ENCODE measurements at regions not wholly inside any gene's neighbourhood (a gene's known extent, or its start where the extent isn't known, plus 50 kb on each side); places are given as distances from the start of the nearest gene placed in this dataset.

- WGBS, 2 donors, result 26 to 67% methylated on average over 4 of the region's 4 CpGs
- Histone ChIP-seq H3K4me1 (no peaks in the 10 kb centered on the region), H3K27me3 (no peaks in the 10 kb centered on the region), H3K27ac (no peak overlapping the region), H3K36me3 (no peaks in the 10 kb centered on the region), H3K4me3 (no peak overlapping the region), H3K9me3 (peaks cover 0 to 7% (median 0%) of the 10 kb centered on the region in 4 donors)
- intact Hi-C loops (cut with DNase I), result no loop called here
- no peak for DNase-seq
- TF ChIP-seq CTCF (IDR thresholded peaks at IDR 0.05), result no peak
- TF ChIP-seq POLR2AphosphoS5 (IDR thresholded peaks at IDR 0.05), result no peak
- TF ChIP-seq EP300 (IDR thresholded peaks at IDR 0.05), result no peak
- TF ChIP-seq POLR2A (IDR thresholded peaks at IDR 0.05), result no peak
These were observed 247.1 kb upstream of the ARPP21 start for GRCh38 chr3:35392187-35392586.

GRCh38 chr3:35393901-35394799 lies 245.2 kb upstream of the ARPP21 start:
- Histone ChIP-seq H3K36me3 (no peaks in the 10 kb centered on the region), H3K4me3 (no peak overlapping the region), H3K4me1 (no peaks in the 10 kb centered on the region), H3K27me3 (no peaks in the 10 kb centered on the region), H3K27ac (no peak overlapping the region), H3K9me3 (peaks cover 0 to 7% (median 0%) of the 10 kb centered on the region in 4 donors)
- intact Hi-C loops (cut with DNase I), result no loop called here
- 48 to 65% methylated on average over 6 of the region's 6 CpGs for WGBS, 2 donors
- TF ChIP-seq POLR2AphosphoS5 (IDR thresholded peaks at IDR 0.05) (no peak), CTCF (IDR thresholded peaks at IDR 0.05) (no peak), EP300 (IDR thresholded peaks at IDR 0.05) (no peak), POLR2A (IDR thresholded peaks at IDR 0.05) (no peak)
- no peak for DNase-seq

GRCh38 chr3:35394905-35395304 lies 244.4 kb upstream of the ARPP21 start:
- no peak for TF ChIP-seq POLR2A (IDR thresholded peaks at IDR 0.05)
- no peak for TF ChIP-seq EP300 (IDR thresholded peaks at IDR 0.05)
- no peak for TF ChIP-seq CTCF (IDR thresholded peaks at IDR 0.05)
- no peak for TF ChIP-seq POLR2AphosphoS5 (IDR thresholded peaks at IDR 0.05)
- WGBS, 2 donors, result 62 to 83% methylated on average over 1 of the region's 1 CpG
- intact Hi-C loops (cut with DNase I), result no loop called here
- DNase-seq, result no peak
- no peak overlapping the region for H3K27ac ChIP-seq
- H3K4me3 ChIP-seq, result no peak overlapping the region
- H3K9me3 ChIP-seq, result peaks cover 0 to 7% (median 0%) of the 10 kb centered on the region in 4 donors
- no peaks in the 10 kb centered on the region for H3K36me3 ChIP-seq
- no peaks in the 10 kb centered on the region for H3K27me3 ChIP-seq
- H3K4me1 ChIP-seq, result no peaks in the 10 kb centered on the region

- Histone ChIP-seq H3K4me3 (no peak overlapping the region), H3K27me3 (no peaks in the 10 kb centered on the region), H3K27ac (no peak overlapping the region), H3K9me3 (no peaks in the 10 kb centered on the region), H3K36me3 (no peaks in the 10 kb centered on the region), H3K4me1 (no peaks in the 10 kb centered on the region)
- no peak for DNase-seq
- intact Hi-C loops (cut with DNase I), result no loop called here
- no peak for TF ChIP-seq EP300 (IDR thresholded peaks at IDR 0.05)
- TF ChIP-seq CTCF (IDR thresholded peaks at IDR 0.05), result no peak
- no peak for TF ChIP-seq POLR2AphosphoS5 (IDR thresholded peaks at IDR 0.05)
- no peak for TF ChIP-seq POLR2A (IDR thresholded peaks at IDR 0.05)
These were observed 237.7 kb upstream of the ARPP21 start for GRCh38 chr3:35401671-35402070.

All from sigmoid colon (tissue), 6 donors.